Urothelium cell line (cell line): ENCODE measurements at regions not wholly inside any gene's neighbourhood (a gene's known extent, or its start where the extent isn't known, plus 50 kb on each side); places are given as distances from the start of the nearest gene placed in this dataset.
"Not testable (repeated sequence)": the region's sequence is repeated elsewhere in the genome, so short reads cannot be mapped to it uniquely, and the experiment has no call there.

Source experiments
- DNase-seq: peaks from one replicate; pipeline ENCODE4 v3.0.0; 2011; ENCODE audit warnings: low spot score, mixed read lengths
- FAIRE-seq: peaks from 2 replicates; lab custom pipeline; 2011; peaks lifted over from hg19 to GRCh38; lab: Jason Lieb, UNC

- FAIRE-seq = no peak
Observed at GRCh38 chr4:174183259-174183658, 100.2 kb downstream of the FBXO8 start.

DNA sequence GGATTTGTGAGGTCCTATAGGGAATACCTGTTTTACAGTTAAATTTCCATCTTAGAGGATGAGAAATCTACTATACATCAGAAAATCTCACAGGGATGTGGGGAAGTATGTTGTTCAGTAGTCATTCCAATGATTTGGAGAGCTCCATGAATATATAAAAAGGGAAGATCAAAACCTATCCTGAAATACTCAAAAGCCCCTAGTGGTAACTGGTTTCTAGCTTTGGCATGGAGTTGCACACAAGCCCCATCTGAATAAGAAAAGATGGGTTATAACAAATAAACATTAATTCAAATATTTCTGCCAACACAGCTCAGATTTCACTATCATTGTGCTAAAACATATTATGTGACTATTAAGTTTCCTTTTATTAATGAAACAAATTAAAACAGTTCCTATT lies 101.6 kb downstream of the FBXO8 start:
- DNase-seq (no peak), FAIRE-seq (no peak)

More at GRCh38 chr4:174183259-174183658, 100.2 kb downstream of the FBXO8 start:
- no peak for DNase-seq

DNA sequence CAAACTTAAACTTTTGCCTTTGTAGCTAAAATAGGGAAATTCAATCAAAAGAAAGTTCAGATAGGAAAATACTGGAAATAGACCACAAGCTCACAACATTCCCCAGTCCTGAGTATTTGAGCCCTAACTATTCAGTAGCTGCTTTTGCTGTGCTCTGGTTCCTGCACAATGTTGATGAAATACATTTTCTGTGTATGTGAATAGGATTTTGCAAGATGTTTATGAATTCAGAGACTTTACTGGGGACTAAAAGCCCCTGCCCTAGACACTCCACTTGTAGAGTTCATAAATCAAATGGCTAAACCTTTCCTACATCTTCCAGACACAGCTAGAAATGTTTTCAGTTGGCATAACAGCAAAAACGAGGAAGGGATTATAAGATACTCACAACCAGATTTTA lies 105.9 kb downstream of the FBXO8 start:
- FAIRE-seq = no peak
- no peak for DNase-seq

DNA sequence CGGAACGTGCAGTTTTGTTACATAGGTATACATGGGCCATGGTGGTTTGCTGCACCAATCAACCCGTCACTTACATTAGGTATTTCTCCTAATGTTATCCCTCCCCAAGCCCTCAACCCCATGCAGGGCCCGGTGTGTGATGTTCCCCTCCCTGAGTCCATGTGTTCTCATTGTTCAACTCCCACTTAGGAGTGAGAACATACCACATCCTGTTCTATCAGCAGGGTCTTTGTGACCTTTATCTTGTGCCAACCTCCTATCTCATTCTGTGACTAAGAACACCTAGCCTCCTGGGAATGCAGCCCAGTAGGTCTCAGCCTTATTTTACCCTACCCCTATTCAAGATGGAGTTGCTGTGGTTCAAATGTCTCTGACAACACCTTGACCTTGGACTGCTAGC lies 107.6 kb downstream of the FBXO8 start:
- FAIRE-seq = not testable (repeated sequence)

GRCh38 chr4:174173360-174173759 lies 110.1 kb downstream of the FBXO8 start:
- no peak for DNase-seq

More for the DNA sequence above, 107.6 kb downstream of the FBXO8 start:
- not testable (repeated sequence) for DNase-seq

GRCh38 chr4:174172274-174172673 lies 111.2 kb downstream of the FBXO8 start:
- FAIRE-seq = no peak
- no peak for DNase-seq

More at GRCh38 chr4:174173360-174173759, 110.1 kb downstream of the FBXO8 start:
- FAIRE-seq = no peak

- DNase-seq (no peak), FAIRE-seq (no peak)
Observed at GRCh38 chr4:174170906-174171305, 112.6 kb downstream of the FBXO8 start.

- no peak for FAIRE-seq
- DNase-seq = no peak
Observed at GRCh38 chr4:174170091-174170490, 113.4 kb downstream of the FBXO8 start.

DNA sequence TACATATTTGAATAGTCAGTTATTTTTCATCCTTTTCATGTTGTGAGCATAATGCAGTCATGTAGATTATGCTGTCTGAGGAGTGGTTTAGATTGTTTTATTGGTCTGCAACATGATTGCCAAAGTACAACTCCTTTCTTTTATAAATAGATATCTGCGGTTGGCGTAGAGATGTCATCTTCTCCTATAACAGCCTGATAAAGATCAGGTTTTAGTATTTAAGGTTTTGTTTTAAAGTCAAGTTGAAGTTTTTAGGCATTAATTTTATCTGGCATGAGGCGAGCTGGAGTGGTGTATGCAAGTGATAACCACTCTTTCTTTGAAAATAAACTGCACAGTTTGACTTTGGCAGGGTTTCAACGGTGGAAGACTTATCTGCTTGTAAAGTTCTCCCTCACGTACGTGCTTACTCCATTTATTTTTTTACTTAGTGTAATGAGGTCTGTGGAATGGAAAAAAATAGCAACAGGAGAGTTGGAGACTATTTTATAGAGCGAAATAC lies 126.3 kb downstream of the FBXO8 start:
- FAIRE-seq (no peak), DNase-seq (no peak)

DNA sequence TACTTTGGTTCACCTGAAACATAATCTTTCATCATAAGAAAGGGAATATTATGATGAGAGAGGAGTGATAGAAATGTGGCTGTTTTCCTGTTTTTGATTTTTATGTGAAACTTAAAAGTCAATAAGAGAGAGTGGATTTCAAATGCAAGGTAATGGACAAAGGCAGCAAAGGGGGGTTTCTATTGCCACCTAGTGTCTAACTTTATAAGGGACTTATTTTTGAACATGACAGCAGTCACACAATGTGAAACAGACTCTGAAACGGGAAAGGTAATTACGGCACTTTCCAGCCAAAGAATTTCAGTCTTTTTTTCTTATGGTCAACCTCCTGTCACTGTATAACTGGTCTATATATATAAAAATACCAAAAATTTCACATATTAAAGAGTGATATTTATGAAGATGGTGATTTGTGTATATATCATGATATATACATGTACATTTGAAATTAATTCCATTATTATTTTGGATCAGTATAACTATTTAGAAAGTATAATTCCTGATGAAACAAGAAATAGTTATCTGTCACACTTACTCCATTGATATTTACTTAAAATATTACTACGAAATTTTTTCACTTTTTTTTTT lies 127.1 kb downstream of the FBXO8 start:
- DNase-seq (peak; percentile 21), FAIRE-seq (no peak)

- peak; percentile 18 for DNase-seq
- no peak for FAIRE-seq
Observed at GRCh38 chr4:174154215-174154854, 129.1 kb downstream of the FBXO8 start.

DNA sequence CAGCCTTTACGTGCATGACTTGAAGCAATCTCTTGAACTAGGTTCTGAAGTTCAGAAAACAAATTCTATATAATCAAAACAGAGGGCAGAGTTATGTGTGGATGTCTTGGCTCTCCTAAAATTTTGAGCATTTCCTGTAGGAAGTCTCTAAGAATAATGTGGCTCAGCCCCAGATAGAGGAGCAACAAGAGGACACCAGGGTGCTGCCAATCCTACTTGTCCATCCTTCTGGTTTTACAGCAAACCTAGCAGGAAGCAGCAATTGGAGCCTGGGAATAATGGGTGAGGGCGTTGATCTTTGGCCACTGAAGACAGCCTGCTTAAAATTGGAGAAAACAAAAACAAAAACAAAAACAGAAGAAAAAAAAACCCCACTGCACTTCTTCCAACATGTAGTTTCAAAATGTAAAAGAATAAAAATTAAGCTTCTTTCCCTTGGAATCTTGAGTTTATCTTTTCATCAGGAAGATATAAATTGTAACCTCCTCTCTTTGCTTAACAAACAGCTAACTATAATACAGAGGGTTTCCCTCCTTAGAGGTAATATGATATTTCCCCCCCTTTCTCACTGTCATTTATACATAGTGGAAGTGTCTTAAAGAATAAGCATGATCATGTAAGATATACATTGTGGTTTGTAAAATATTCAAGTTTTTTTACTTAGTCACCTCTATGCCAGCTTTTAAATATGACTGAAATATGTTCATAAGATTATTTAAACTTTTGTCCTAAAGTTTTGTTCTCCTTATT lies 130.6 kb downstream of the FBXO8 start:
- DNase-seq (no peak), FAIRE-seq (no peak)

- no peak for FAIRE-seq
- DNase-seq = no peak
Observed at GRCh38 chr4:174147863-174148262, 135.6 kb downstream of the FBXO8 start.

DNA sequence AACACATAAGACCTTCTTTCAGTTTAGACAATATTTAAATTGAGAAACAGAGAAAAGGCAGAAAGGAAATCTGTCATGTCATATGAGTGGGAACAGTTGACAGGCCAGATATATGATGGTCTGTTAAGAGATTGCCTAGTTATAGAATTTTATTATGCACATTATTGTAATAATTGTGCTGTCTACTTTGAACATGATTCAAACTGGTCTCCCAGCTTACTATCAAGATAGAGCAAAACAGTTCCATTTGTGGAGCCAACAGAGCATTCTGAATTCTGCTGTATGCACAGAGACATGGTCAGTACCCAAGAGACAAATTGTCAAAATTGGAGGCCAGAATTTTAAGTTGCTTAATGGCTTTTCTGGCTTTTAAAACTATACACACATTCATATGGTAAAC lies 139.4 kb downstream of the FBXO8 start:
- FAIRE-seq (no peak), DNase-seq (no peak)

GRCh38 chr4:174141876-174142275 lies 141.6 kb downstream of the FBXO8 start:
- FAIRE-seq (no peak), DNase-seq (no peak)

DNA sequence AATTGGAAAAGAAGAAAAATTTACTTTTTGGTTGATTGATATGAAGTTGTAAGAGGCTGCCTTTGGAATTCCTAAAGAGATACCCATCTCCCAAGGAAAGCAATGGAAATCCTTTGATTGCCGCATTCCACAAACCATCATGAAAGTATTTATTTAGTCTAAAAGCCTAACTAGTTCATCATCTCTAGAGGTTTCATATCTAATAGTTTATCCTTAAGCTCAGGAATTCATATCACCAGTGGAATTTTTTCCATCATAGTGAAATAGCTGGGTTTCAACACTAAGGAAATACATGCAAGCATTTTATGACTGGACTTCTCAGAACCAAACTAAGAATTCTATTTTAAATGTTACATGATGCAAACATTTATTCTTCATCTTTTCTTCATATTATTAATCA lies 144.9 kb downstream of the FBXO8 start:
- FAIRE-seq (no peak), DNase-seq (no peak)

GRCh38 chr4:174137698-174138097 lies 145.8 kb downstream of the FBXO8 start:
- FAIRE-seq (no peak), DNase-seq (no peak)

DNA sequence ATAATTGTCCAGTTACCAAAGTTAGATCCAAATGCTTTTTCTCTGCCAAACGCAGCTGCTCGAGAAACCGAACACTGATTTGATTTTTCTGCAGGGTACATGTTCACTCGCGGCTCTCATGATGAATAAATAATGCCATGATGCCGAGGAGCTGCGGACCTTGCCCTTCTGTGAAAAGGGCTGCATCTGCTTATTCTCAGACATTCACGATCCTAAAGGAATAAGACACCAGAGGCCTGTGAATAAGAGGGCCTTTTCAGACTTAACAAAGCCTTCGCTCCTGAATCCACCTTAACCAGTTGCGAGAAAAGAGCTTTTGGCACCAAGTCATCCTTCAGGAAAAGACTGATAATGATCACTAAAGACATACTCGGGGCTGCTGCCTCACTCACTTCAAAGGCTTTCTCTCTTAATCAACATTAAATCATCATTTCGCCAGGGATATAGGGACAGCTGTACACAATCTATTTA lies 147.5 kb downstream of the FBXO8 start:
- FAIRE-seq (no peak), DNase-seq (peak; percentile 5)

DNA sequence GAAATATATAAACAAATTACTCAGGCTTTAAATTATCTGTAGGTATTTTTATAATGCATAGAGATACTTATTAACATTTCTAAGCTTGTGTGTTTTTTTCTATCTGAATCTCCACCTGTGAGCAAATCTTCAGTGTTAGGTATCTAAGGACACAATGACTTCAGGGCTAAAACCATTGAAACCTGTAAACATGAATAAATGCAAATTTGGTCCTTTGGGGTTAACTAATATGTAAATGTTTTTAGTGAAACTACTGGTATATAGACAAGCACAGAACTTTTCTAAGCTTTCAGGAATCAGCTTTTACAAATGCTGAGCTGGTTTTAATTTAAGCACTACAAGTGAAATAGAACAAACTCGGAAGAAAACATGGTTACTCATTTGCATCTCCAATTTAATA lies 147.9 kb downstream of the FBXO8 start:
- no peak for DNase-seq
- FAIRE-seq = no peak

GRCh38 chr4:174134361-174134760 lies 149.1 kb downstream of the FBXO8 start:
- DNase-seq = no peak
- no peak for FAIRE-seq

DNA sequence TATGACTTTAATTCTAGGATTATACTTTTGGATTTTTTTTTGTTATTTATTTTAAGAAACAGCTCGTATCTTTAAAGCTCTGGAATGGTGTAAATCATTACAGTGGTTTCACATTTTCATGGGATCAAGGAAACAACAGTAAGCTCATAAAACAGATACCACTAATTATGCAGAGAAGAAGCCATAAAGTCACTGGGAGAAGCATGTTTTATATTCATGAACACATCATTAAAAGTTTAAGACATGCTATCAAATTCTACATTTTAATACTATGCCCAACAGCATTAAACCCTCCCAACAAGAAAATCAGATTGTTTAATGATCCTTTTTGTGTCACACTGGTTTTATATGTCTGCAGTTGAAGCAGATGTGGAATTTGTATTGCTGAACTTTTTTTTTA lies 149.9 kb downstream of the FBXO8 start:
- FAIRE-seq (no peak), DNase-seq (no peak)

DNA sequence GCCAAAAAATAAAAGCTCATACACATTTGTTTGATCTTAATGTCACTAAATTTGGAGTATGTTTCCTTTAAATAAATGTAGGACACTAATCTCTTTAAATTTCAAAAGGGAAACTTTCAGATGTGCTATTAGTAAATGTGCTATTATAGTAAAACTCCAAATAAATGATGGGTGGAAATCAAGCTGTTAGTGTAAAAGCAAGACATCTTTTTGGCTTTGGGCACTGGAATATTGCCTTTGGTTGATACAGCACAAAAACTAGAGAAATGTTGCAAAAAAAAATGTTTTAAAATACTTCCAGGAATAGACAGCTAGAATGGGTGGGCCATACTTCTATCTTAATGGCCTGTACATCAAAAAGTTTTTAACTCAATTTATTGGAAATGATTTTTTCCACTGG lies 151.6 kb downstream of the FBXO8 start:
- FAIRE-seq = no peak
- no peak for DNase-seq
